C4-2B (cell line): ENCODE measurements at regions not wholly inside any gene's neighbourhood (a gene's known extent, or its start where the extent isn't known, plus 50 kb on each side); places are given as distances from the start of the nearest gene placed in this dataset.

Experiments used
- H3K27ac ChIP-seq: fragments of 450-650 bp; 2 replicates; pipeline ENCODE4 v1.5.1; 2017
- CTCF ChIP-seq: fragments of 450-650 bp; conservative IDR thresholded peaks from 2 replicates; pipeline ENCODE4 v1.5.1; 2017; ENCODE audit warnings: mild to moderate bottlenecking
- ZFX ChIP-seq: fragments of 450-650 bp; IDR thresholded peaks from 2 replicates; pipeline ENCODE4 v1.6.1; 2017

DNA sequence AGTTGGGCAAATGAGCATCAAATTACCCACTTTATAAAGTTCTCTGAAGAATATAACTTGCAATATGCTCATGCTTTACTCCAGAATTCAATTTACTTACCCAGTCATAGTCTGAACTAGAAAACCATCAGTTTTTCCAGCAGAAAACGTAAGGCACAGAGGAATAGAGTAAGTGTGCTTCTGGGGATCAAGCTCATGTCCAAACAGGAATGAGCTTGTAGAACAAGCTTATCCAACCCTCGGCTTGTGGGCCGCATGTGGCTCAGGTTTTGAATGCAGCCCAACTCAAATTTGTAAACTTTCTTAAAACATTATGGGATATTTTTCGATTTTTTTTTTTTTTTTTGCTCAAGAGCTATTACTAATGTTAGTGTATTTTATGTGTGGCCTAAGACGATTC lies 308.5 kb upstream of the KLF12 start:
- TF ChIP-seq ZFX, result no peak
- TF ChIP-seq CTCF, result no peak
- H3K27ac ChIP-seq, result no peak overlapping the region

DNA sequence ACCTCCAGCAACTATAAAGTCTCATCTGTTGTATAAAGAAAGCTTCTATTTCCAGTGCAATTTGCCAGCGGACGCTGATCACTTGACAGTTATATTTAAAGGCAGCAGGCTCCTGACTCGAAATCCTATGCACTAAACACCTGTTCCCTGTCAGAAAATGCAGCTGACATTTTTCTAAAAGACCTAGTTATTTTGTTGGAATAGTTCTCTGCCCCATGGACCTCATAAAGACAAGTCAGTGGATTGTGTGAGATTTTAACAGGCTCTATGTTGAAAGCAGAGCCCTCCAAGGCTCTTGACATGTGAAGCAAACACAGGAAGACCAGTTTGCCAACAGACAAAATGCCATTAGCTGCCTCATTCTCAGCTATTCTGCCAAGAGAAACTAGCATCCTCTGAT lies 304.7 kb upstream of the KLF12 start:
- TF ChIP-seq CTCF, result no peak
- no peak for TF ChIP-seq ZFX
- no peak overlapping the region for H3K27ac ChIP-seq

DNA sequence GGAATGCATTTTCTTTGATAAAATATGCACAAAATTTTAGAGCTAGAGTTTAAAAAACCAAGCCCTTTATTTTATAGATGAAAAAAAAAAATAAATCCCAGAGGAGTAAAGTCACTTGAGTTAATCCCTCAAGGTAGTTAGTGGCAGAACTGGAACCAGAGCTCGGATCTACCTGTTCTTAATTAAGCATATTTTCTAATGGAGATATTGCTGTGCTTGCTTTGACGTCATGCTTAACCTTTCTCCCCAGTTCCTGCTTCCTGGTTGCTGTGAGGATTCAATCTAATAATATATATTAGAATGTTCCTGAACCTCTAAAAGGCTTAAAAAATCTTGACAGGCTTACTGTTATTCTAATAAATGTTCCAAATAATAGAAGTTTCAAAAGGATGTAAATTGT lies 300.6 kb upstream of the KLF12 start:
- TF ChIP-seq ZFX (no peak), CTCF (no peak)

GRCh38 chr13:74424455-74424854 lies 290.3 kb upstream of the KLF12 start:
- TF ChIP-seq CTCF (no peak), ZFX (no peak)
- no peak overlapping the region for H3K27ac ChIP-seq

More for the DNA sequence above, 300.6 kb upstream of the KLF12 start:
- no peak overlapping the region for H3K27ac ChIP-seq

DNA sequence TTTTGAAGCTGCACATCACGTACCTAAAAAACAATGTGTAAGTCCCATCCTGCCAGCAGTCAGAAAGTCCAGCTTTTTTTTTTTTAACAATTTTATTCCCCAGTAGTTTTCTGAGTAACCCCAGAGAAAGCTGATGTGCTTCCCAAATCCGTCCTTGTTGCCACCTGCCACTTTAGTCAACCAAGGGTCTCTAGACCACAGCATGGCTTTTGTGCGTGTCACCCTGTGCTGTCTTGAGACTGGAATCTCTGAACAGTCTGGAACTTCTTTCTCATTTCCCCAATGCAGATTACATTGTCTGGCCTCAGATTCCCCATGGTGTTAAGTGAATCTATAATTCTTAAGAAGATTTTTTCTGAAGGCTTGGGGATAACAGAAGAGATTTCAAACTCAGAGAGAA lies 289.2 kb upstream of the KLF12 start:
- TF ChIP-seq ZFX, result no peak
- TF ChIP-seq CTCF, result no peak
- H3K27ac ChIP-seq, result no peak overlapping the region

DNA sequence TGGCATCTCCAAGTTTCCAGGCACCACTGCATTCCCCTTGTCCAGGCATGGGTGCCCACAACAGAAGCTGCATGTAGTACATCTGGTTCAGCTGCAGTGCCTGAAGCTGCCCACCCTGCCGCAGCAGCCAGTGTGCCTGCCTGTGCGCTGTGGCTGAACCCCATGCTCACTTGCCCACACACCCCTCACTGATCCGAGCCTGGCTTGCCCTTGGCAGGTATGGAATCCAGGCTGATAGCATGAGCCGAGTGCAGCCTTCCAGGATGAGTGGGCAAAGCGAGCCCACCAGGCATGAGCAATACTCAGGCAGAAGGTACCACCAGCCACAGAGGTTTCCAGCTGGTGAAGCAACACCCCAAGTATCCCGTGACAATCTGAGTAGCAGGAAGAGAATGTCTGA lies 280.3 kb upstream of the KLF12 start:
- TF ChIP-seq CTCF (no peak), ZFX (no peak)

GRCh38 chr13:74413482-74413881 lies 279.3 kb upstream of the KLF12 start:
- no peak overlapping the region for H3K27ac ChIP-seq
- no peak for TF ChIP-seq CTCF
- no peak for TF ChIP-seq ZFX

More for the DNA sequence above, 280.3 kb upstream of the KLF12 start:
- no peak overlapping the region for H3K27ac ChIP-seq
